Coronary artery (tissue), 2 donors: ENCODE measurements at regions not wholly inside any gene's neighbourhood (a gene's known extent, or its start where the extent isn't known, plus 50 kb on each side); places are given as distances from the start of the nearest gene placed in this dataset.

Experiments
- DNase-seq: peaks from one replicate; pipeline ENCODE4 v3.0.0-alpha.2; 2017; ENCODE audit warnings: low spot score
- H3K27ac ChIP-seq, 2 donors: fragments of 200-600 bp; sonication (generic); one replicate each; pipeline ENCODE4 v1.5.1; 2016 to 2019
- H3K4me3 ChIP-seq: fragments of 200-600 bp; sonication (generic); 2 replicates; pipeline ENCODE4 v1.5.1; 2016; ENCODE audit warnings: mild to moderate bottlenecking, moderate library complexity
- CTCF ChIP-seq: fragments of 200-600 bp; sonication (generic); IDR thresholded peaks from one replicate; pipeline ENCODE4 v1.5.1; 2019; ENCODE audit warnings: antibody characterized with exemption

- H3K27ac ChIP-seq, result no peak overlapping the region
- no peak for TF ChIP-seq CTCF
- no peak for DNase-seq
- no peak overlapping the region for H3K4me3 ChIP-seq
These were observed 367.4 kb upstream of the GULP1 start for GRCh38 chr2:187924293-187924692.

DNA sequence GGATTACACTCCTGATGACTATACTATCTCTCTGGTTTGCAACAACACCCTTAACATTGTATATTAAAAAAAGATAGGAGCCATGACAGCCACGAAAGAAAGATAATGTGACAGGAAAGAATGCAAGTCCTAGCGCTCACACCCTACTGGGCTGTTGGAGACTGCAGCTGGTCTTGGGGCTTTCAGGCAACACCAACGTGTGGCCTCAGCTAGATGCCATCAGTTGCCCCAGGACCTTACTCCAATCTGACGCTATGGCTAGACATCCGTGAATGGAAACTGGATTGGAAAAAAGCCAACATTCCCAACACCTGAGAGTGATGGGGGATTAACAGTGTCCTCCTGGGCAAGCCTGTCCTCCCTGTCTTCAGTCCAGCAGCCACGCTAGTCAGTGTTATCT lies 357.4 kb upstream of the GULP1 start:
- TF ChIP-seq CTCF, result no peak
- H3K4me3 ChIP-seq, result peak overlapping the region; percentile 56

GRCh38 chr2:187934692-187935091 lies 357.0 kb upstream of the GULP1 start:
- H3K27ac ChIP-seq, result no peak overlapping the region
- DNase-seq, result no peak
- H3K4me3 ChIP-seq, result peak overlapping the region; percentile 56
- no peak for TF ChIP-seq CTCF

More for the DNA sequence above, 357.4 kb upstream of the GULP1 start:
- DNase-seq, result no peak
- no peak overlapping the region for H3K27ac ChIP-seq

DNA sequence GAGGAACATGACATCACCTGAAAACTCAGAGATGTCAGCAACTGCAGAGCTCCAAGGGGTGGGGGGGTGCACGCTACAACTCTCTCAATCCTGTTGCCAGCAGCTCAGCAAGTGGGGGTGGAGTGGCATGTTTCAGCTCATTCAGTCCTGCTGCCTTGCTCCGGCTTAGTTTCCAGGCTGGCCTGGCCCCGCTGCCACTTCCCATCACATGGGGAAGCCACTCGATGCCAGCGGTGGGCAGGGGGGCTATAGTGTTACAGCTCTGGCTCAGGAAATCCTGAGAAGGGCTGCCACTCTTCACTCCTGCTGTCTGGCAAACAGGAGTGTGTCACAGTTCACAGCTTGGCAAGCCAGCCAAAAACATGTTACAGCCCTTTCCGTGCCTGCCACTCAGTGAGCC lies 356.5 kb upstream of the GULP1 start:
- TF ChIP-seq CTCF, result no peak
- DNase-seq, result no peak

GRCh38 chr2:187936228-187936627 lies 355.4 kb upstream of the GULP1 start:
- Histone ChIP-seq H3K27ac (no peak overlapping the region), H3K4me3 (no peak overlapping the region)
- no peak for TF ChIP-seq CTCF
- no peak for DNase-seq

More for the DNA sequence above, 356.5 kb upstream of the GULP1 start:
- Histone ChIP-seq H3K4me3 (no peak overlapping the region), H3K27ac (no peak overlapping the region)

DNA sequence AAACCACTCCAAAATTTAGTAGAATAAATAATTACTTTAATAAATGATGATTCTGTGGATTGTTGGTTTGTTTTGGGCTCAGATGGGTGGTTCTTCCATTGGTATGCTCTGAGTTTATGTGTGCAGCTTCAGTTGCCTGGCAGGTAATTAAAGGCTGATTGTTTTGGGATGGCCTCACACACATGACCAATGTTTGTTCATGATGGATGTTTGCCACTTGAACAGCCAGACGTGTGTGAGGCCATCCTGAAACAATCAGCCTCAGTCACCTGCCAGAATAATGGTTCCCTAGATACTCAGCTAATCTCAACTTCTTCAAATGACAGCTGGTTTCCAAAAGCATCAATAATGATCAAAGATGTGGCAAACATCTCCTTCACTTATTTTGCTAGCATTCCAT lies 352.5 kb upstream of the GULP1 start:
- TF ChIP-seq CTCF, result no peak
- no peak overlapping the region for H3K4me3 ChIP-seq
- no peak for DNase-seq
- H3K27ac ChIP-seq, result no peak overlapping the region

- DNase-seq, result no peak
- Histone ChIP-seq H3K4me3 (no peak overlapping the region), H3K27ac (no peak overlapping the region)
- TF ChIP-seq CTCF, result no peak
These were observed 348.8 kb upstream of the GULP1 start for GRCh38 chr2:187942876-187943275.
